GM19372 (cell line): ENCODE measurements at regions not wholly inside any gene's neighbourhood (a gene's known extent, or its start where the extent isn't known, plus 50 kb on each side); places are given as distances from the start of the nearest gene placed in this dataset.
A peak's percentile ranks its signal among the peaks of the same experiment; 100 is the strongest.

ENCODE experiments used
- ATAC-seq: cut with Tn5 transposase; IDR thresholded peaks from one replicate; pipeline ENCODE4 v1.9.1; 2021; ENCODE audit warnings: mild to moderate bottlenecking, low read depth, moderate library complexity; ENCODE audit not compliant: unreplicated experiment

DNA sequence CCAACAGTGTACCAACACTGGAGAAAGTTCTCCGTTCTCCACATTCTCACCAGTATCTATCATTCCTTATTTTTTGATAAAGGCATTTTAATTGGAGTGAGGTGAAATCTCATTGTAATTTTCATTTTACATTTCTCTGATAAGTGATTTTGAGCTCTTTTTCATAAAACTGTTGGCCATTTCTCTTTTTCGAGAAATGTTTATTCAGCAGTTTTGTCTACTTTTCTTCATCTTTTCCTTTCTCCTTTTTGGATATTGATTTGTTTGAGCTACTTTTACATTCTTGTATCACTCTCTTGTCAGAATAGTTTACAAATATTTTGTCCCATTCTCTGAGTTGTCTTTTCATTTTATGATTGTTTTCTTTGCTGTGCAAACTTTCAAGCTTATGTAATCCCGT, 555.2 kb downstream of the COL12A1 start:
- ATAC-seq, result no peak

DNA sequence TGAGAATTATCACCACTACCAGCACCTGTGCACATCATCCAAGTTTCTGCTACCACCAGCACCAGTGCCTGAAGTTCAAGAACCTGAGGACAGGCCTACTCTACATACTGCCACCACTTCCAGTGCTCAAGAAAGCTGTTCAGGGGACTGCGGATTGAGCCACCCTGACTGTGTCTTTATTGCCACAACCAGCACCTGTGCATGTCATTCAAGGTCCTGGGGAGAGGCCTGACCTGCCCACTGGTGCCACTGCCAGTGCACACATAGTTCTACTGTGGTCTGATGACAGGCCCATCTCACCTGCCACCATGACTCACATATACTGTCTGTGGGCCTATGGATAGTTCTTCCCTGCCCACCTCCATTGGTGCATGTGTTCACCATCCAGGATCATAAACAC, 559.4 kb downstream of the COL12A1 start:
- no peak for ATAC-seq

DNA sequence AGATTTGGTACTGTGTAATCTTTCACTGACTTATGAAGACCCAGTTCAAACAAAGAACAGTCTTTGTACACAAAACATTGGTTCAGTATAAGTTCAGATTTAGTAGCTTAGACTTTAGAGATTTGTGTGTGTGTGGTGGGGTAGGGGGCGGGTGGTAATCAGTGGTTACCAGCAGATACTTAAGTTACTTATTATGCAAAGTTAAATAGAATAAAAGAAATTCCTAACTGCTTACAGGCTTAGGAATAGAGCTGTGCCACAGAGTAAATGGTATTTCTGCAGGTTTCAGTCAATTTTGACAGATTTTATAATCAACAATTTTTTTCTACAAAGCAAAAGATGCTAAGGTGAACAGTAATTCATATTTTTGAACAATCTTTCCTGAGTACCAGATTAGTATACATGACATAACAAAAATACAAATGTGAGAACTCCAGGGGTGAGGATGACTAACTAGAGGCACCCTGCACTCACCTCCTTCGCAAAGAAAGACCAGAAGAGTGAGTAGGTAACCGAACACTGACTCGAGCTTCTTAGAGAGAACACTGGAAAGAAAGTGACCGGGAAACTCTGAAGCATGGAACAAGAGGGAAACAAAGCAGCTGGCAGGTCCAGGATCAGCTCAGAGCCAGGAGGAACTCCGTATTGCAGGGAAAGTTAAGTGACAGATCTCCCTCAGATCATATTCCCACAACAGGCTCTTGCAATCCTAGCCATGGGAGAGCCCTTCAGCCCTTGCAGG, 560.6 kb downstream of the COL12A1 start:
- ATAC-seq, result no peak

DNA sequence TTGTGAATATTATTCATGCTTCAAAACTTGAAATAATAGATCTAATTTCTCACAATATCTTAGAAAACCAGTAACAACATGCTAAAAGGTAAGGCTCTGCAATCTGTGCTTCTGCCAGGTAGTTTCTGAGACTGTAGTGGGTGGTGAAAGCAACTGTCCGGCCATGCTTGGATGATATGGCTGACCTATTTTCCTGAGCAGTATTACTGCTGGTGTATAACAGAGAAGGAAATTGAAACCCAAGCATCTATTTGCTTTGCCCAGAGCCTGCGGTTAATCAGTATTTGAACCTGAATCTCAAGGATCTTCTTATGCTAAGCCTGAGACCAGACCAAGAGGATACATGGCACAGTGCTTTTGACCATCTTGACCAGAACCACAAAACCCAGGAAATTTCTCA, 563.8 kb downstream of the COL12A1 start:
- no peak for ATAC-seq

DNA sequence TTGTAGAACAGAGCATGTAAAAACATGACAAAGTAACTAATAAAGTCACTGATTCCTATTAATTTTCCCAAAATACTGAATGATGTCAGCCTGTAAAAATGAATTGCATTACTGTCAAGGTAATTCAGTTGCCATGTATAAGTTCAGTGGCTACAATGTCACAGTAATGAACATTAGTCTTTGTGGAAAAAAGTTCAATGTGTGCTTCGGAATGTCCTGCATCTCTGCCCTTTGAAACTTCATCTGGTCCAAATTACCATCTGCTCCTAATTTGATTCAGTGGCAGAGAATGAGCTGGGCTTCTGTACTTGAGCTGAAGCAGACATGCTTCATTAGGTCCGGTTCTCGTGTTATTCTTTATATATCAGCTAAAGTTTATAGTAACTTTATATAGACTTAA, 567.4 kb downstream of the COL12A1 start:
- ATAC-seq, result no peak

DNA sequence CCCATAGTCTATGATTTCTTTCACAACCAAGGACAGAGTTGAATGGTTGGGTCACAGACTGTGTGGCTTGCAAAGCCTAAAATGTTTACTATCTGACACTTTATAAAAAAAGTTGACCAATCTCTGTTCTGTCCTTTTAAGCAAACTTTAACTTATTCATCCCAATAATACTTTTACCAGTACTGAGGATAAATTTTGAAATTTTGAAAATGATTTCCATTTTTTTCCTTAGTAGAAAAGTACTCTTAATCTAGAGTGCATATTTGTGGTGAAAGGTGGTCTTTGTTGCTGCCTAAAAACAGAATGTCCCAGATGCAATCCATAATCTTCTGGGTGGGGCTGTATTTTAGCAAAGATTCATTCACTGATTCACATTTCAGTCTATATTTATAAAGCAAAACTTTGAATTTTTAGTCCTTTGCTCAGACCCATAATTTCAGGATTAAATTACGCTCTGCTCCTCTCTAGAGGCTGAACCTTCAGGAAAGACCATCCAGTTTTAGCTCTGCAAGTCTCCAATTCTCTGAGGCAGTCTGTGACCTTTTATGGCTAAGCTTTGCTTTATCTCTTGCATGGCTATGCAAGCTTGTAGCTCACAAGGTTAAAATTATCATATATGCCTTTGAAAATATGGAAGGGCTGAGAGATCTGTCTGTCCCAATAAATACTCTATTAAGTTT, 573.5 kb downstream of the COL12A1 start:
- no peak for ATAC-seq

DNA sequence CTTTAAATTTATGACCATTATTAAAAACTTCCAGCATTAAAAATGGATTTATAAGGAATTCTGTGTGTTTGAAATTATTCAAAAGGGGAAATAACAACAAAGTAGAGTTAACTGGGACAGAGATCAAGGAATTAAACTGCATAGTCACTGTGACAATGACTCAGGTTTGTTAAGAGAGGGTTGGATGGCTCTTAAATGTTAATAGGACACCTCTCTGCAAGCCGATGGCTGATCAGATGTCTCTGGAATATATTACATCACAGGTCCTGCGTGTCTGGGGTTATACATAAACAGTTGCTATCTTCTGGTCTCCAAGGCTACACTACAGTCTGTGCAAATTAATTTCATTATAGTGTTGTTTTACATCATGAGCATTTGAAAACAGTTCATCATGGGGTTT, 574.3 kb downstream of the COL12A1 start:
- ATAC-seq, result no peak

DNA sequence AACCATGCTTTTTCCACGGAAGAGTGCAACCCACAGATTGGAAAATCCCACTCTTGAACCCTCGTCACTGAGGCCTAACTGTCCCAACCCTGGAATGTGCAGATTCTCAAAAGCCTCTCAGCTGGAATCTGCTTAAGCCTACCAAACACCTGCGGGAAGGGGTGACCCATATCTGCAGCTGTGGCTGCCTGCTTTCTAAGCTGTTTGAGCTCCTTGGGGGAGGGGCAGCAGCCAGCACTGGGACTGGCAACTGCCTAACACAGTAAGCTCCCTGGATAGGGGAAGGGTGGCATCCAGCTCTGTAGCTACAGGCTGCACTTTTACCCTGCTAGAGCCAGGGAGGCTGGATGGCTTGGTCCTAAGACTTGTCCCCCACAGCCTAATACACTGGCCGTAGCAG, 579.6 kb downstream of the COL12A1 start:
- no peak for ATAC-seq

DNA sequence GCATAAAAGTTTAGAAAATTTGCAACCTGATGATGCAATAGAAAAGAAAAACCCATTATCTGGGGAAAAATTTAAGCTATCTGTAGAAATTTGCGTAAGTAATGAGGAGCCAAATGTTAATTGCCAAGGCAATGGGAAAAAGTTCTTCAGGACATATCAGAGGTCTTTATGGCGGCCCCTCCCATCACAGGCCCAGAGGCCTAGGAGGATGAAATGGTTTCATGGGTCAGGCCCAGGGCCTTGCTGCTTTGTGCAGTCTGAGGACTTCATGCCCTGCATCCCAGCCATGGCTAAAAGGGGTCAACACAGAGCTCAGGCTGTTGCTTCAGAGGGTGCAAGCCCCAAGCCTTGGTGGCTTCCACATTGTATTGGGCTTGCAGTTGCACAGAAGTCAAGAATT, 582.8 kb downstream of the COL12A1 start:
- no peak for ATAC-seq

DNA sequence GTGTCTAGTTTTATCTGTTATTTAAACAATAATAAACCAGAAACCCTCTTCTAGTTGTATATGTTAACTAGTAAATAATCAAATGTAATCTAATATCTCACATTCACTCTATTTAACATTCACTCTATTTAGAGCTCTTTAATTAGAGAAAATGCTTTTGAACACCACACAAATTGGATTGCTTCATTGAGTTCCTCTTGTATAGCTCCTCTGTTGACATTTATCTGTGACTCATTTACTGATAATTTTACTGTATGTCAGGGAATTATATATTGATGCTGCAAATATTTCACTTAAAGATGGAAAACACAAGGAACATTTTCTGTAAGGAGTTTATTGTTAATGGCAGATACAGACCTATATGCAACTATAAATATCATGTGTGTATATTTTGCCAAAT, 594.6 kb downstream of the COL12A1 start:
- ATAC-seq, result no peak

DNA sequence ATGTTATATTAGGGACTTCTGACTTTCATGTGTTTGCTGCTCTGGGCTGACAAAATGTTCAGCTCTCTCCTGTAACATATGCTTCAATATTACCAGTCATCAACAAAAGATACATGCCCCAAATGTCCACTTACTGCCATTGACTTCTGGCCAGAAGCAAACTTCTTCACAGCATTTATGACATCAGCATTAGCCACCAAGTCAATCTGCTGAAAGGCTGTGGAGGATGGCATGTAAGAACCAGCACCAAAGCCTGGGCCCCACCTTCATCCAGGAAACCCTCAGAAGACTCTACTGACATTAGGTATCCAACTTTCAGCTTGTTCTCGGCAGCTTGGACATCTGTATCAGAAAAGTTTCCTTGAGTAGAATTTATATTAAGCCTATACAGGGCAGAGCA, 595.5 kb downstream of the COL12A1 start:
- no peak for ATAC-seq

DNA sequence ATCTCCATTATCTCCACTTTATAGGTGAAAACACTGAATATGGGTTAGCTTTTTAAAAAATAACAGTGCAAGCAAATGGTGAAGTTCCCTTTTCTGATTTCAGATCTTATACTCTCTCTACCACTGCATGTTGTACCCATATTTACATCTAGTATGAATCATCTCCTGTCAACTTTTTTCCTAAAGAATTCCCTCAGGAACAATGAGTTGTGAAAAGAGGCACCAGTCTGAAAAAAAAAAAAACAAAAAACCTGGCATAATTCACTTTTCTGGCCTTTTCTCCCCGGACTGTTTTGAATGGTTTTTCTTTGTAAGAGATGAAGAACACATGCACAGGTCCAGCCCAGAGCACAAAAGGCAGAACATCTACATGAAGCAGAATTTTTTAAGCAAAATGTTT, 596.0 kb downstream of the COL12A1 start:
- ATAC-seq, result no peak

DNA sequence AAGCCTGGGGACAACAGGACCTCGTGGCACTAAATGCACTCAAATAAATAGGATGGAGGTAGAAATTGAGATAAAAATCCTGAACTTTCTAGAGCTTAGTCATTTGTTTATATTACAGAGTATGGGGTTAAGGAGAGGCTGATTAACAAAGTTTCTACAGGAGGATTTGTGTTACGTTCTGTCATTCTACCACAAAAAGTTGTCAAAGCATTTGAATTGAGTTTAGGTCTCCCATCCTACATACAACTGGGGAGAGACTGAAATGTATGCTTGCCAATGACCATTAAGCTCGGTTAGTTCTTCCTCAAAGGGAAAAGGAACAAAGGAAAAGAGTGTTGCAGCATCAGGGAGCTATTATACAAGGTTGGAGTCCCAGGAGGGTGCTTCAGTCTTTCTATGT, 597.9 kb downstream of the COL12A1 start:
- no peak for ATAC-seq

DNA sequence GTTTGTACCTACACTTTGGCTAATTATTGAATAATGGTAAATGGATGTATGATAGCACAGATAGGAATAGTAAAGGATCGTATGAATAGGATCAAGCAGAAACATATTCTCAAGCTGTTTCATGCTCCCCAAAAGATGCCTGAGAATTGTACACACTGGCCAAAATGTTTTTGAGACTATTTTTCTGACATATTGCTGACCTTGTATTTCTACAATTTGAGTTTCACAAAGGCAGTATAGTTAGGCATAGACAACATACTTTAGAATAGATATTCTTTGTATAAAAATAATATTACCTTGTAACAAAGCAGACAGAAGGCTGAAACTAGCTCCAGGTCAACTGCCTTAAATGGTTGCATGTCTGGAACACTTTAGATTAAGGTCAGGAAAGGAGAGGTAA, 598.4 kb downstream of the COL12A1 start:
- no peak for ATAC-seq

DNA sequence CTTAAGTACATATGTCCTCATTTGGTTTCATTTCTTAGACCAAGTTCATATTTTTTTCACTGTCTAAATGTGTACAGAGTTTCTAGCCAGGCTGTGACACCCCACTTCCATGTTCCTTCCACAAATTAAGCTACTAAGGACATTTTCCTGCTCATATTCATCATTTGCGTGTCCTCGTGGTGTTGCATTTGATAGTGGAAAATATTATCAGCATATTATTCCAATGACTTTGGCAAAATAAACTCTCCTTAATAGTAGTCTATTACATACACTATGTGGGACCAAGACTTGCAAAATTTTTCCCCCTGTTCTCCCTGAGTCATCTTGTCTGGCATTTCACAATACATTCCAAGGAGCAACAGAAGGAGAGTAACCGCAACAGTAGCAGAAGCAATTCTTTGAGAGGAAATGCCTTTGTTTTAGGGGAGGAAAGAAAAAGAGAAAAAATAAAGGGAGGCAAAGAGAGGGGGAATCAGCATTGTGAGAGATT, 599.2 kb downstream of the COL12A1 start:
- ATAC-seq, result no peak

DNA sequence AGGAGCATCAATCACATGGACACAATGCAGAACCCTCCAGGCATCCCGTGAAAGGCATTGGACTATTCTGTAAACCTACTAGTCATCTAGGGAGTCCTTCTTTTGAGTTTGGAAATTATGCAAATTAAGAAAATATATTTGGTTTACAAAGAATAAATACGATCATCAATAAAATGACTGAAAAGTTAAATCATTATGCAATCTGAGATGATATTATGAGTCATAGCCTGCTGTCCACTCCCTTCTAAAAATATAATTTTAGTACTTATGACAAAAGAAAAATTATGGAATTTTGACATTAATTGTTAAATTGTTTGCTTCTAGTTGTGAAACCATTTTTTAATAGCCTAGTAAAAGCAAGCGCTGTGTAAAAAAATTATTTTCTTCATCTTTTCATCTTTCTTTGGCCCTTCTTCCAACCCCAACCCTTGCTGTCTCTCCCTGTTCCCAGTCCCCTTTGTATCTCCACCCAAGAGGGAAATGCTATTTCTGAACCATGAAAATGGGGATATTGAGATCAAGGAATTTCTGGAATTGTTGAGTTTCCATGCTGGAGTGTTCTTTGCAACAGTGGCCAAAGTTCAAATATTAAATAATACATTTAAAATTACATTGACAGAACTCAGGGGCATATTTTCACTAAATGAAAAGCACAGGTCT, 599.8 kb downstream of the COL12A1 start:
- no peak for ATAC-seq

DNA sequence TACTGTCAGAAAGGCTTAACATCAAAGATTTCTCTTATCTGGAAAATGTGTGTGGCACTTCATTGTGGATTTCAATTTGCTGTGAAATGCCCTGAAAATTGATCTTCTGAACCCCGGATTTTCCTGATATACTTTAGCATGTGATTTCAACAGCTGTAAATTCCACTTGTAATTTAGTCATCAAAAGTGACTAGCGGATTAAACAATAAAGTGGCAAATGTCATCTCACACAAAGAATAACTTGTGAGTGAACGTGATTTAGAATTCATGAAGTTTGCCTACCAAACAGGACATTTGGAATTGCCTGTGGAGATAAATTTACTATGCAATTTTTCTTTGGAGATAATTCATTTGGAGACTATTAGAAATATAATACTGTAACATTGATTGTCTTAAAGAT, 601.6 kb downstream of the COL12A1 start:
- no peak for ATAC-seq

DNA sequence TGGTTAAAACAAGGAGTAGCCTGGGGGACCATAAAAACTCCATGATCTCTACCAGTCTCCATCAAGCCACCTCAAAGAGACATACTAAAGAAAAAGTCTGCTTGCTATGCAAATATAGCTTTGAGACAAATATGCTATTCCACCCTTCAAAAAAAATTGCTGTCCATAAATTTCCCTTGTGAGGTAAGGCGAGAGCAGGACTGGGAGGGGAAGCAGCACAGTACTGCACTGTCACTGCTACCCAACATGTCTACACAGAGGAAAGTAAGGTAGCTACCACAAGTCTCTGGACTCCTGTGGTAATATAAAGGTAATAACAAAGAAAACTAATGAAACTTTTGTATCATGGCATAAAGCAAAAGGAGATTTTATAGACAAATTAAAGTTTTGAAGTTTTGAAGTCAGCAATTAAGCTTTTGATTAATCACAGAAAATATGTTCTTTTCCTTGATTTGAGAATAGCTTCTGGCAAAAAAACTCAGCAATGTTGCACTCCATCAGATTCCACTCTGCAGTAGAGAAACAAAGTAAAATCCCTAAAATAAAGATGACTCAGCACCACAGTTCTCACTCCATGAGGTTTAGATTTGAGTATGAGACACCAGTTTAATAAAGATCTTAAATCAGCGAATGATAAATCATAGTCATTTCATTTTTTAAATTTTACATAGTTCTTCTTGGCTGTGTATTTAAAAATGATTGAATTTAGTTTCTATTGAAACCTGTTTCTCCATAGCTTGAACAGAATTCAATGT, 602.4 kb downstream of the COL12A1 start:
- ATAC-seq, result no peak

DNA sequence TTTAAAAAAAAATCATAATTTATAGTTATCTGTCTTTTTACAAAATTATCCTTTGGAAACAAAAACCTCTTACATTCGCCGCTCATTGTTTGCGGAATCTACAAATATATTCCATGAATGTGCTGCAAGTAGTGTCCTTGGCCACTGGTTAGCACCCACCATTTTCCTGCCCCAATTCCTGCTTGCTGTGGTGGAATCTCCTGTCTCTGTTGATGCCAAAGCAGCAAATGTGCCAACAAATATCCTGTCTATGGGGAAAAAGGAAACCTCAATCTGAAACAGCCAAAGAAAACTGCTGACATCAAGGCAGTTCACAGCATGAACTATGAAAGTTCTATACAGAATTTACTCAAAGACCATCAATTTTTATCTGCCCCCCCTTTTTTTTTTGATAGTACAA, 603.6 kb downstream of the COL12A1 start:
- ATAC-seq, result no peak

DNA sequence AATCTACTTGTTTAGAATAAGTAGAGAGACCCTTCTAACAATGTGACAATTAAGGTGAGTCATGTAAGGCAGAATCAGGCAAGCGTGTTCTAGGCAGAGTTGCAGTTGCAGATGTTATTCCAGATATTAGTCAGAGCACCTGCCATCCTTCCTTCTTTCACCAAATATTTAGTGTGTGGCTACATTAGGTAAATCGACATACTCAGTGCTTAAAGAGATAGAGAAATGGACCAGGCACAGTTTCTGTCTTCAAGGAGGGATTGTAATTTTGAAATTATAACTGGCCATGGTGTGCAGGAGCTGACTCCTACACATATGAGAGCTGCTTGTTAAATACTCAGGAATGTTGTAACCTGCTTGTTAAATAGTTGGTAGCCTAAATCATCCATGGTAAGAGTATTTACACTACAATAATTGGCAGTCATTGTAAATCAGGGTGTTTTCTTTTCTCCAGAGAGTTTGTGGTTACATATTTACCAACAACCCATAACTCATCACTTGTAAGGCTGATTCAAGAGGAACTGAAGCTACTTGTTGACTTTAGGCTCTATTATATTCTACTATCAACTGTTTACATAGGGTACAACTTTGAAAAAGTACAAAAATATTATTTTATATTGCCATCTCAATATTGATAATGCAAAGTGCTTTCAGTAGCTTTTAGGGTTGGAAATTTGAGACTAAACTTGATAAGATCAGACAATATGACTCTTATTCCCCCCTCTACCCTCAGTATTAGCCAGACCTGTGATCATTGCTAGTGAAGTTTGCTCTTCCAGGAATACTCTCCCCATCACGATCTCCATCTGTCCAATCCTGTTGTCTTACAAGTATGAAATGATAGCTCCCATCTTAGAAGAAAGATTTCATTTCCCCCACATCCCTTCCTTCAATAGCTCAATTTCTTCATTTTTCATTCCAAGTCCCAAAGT, 607.1 kb downstream of the COL12A1 start:
- ATAC-seq, result peak; percentile 90
